NT2/D1 (cell line): ENCODE measurements at regions not wholly inside any gene's neighbourhood (a gene's known extent, or its start where the extent isn't known, plus 50 kb on each side); places are given as distances from the start of the nearest gene placed in this dataset.

Source experiments
- YY1 ChIP-seq: IDR thresholded peaks from 2 replicates; pipeline ENCODE4 v1.6.1; 2011; ENCODE audit not compliant: insufficient read length, insufficient read depth
- ZNF274 ChIP-seq: IDR thresholded peaks from 2 replicates; pipeline ENCODE4 v1.6.1; 2011; ENCODE audit warnings: mild to moderate bottlenecking, low read depth, low read length

- TF ChIP-seq YY1 (no peak), ZNF274 (no peak)
Measured at GRCh38 chr6:743320-744096, 50.6 kb upstream of the EXOC2 start.
